22Rv1 (cell line): ENCODE measurements at regions not wholly inside any gene's neighbourhood (a gene's known extent, or its start where the extent isn't known, plus 50 kb on each side); places are given as distances from the start of the nearest gene placed in this dataset.

Experiments used
- H3K27ac ChIP-seq: fragments of 450-650 bp; 2 replicates; pipeline ENCODE4 v1.5.1; 2017
- CTCF ChIP-seq: fragments of 450-650 bp; IDR thresholded peaks from 2 replicates; pipeline ENCODE4 v1.5.1; 2017; ENCODE audit warnings: mild to moderate bottlenecking
- ZFX ChIP-seq: fragments of 450-650 bp; IDR thresholded peaks from 2 replicates; pipeline ENCODE4 v1.6.1; 2017; ENCODE audit warnings: antibody characterized with exemption, borderline replicate concordance

GRCh38 chr13:90551253-90551652, 796.2 kb upstream of the MIR17HG start:
- TF ChIP-seq CTCF (no peak), ZFX (no peak)
- no peak overlapping the region for H3K27ac ChIP-seq

GRCh38 chr13:90552702-90553101, 794.8 kb upstream of the MIR17HG start:
- no peak for TF ChIP-seq CTCF
- no peak for TF ChIP-seq ZFX
- H3K27ac ChIP-seq = no peak overlapping the region

GRCh38 chr13:90553159-90553558, 794.3 kb upstream of the MIR17HG start:
- TF ChIP-seq CTCF (no peak), ZFX (no peak)
- no peak overlapping the region for H3K27ac ChIP-seq

- no peak for TF ChIP-seq CTCF
- TF ChIP-seq ZFX = no peak
- no peak overlapping the region for H3K27ac ChIP-seq
Observed at GRCh38 chr13:90557626-90558025, 789.9 kb upstream of the MIR17HG start.

- no peak overlapping the region for H3K27ac ChIP-seq
- no peak for TF ChIP-seq CTCF
- TF ChIP-seq ZFX = no peak
Observed at GRCh38 chr13:90562443-90562842, 785.0 kb upstream of the MIR17HG start.

GRCh38 chr13:90564096-90564495, 783.4 kb upstream of the MIR17HG start:
- TF ChIP-seq CTCF (no peak), ZFX (no peak)
- H3K27ac ChIP-seq = no peak overlapping the region

- TF ChIP-seq CTCF (no peak), ZFX (no peak)
- H3K27ac ChIP-seq = no peak overlapping the region
Observed at GRCh38 chr13:90564566-90564965, 782.9 kb upstream of the MIR17HG start.
